HG03378 (cell line): ENCODE measurements at regions not wholly inside any gene's neighbourhood (a gene's known extent, or its start where the extent isn't known, plus 50 kb on each side); places are given as distances from the start of the nearest gene placed in this dataset.

Source experiments
- ATAC-seq: cut with Tn5 transposase; IDR thresholded peaks from one replicate; pipeline ENCODE4 v1.9.1; 2021; ENCODE audit warnings: mild to moderate bottlenecking, moderate library complexity; ENCODE audit not compliant: unreplicated experiment

- ATAC-seq = no peak
These were observed 133.5 kb upstream of the TMEM132C start for GRCh38 chr12:128133321-128134073.

DNA sequence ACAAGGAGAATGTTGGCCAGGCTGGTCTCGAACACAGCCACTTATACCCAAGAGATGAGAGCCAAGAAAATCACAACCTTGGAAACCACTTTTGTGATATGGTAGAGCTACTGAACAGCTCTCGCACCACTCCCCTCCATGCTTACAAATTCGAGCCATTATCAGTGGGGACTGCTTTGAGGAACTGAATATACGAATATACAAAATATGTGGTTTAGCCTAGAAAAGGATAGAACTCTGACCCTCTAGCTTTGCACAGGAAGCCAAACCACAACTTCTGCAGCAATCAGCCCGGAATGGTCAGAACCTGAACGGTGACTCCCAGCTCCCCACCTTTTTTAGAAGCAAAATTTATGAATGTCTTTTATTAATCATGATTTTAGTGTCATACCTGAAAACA, 129.8 kb upstream of the TMEM132C start:
- no peak for ATAC-seq

- no peak for ATAC-seq
These were observed 128.8 kb upstream of the TMEM132C start for GRCh38 chr12:128138125-128138524.

- ATAC-seq = no peak
These were observed 126.4 kb upstream of the TMEM132C start for GRCh38 chr12:128140551-128140950.

- ATAC-seq = no peak
These were observed 116.0 kb upstream of the TMEM132C start for GRCh38 chr12:128150961-128151360.

DNA sequence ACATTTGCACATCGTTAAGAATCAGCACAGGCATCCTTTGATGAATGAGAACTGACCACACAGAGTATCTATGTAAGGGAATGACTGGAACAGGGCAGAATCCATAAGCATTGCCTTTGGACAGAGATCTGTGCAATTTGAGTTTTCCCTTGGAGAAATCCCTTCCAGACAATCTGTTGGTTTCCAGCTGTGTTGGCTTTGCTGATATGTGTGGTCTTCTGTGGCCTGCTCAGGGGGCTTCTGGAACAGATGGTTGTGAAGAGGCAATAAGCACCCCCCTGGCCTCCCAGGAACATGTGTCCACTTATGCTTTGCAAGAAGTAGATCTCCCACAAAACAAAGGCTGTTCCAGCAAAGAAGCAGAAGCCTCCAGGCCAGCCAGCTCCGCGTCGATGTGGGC, 111.4 kb upstream of the TMEM132C start:
- ATAC-seq = no peak

GRCh38 chr12:128163086-128163485, 103.9 kb upstream of the TMEM132C start:
- ATAC-seq = no peak

DNA sequence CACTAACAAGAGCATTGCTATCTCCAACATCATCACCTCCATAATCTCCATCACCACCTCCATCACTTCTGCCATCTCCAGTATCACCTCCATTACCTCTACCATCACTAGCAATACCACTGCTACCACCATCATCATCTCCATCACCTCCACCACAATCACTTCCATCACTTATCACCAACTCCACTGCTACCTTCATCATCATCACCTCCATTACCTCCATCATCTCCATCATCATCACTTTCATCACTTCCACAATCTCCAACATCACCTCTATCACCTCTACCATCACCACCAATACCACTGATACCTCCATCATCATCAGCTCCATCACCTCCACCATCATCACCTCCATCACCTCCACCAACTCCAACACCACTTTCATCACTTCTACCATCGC, 102.4 kb upstream of the TMEM132C start:
- no peak for ATAC-seq

GRCh38 chr12:128165387-128165786, 101.6 kb upstream of the TMEM132C start:
- no peak for ATAC-seq

DNA sequence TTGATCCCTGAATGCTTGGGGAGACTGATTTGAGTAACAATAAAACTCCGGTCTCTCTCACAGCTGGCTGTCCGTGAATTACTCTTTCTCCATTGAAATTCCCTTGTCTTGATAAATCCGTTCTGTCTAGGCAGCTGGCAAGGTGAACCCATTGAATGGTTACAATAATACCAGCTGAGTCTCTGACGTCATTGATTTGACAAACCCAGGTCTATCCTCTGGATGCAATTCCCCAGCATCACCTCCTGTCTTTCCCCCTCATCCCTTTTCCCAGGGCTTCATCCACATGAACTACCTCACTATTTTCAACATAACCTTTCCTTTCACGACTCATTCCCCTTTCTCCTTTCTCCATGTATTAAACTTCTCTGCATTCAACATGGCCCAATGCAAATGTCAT, 98.7 kb upstream of the TMEM132C start:
- ATAC-seq = no peak

- no peak for ATAC-seq
These were observed 96.8 kb upstream of the TMEM132C start for GRCh38 chr12:128170181-128170580.

DNA sequence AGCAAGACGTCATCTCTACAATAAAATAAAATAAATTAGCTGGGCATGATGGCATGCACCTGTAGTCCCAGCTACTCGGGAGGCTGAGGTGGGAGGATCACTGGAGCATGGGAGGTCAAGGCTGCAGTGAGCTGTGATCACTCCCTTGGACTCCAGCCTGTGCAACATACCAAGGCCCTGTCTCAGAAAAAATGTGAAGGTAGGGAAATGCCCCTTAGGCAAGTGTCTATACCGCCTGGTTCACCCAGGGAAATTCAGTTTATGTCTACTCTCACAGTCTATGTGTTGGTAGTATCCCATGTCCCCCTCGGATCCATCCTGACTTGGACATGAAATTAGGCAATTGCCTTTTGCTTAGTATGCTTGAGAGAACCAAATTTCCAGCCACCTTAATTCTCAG, 88.4 kb upstream of the TMEM132C start:
- ATAC-seq = no peak

GRCh38 chr12:128178966-128179365, 88.0 kb upstream of the TMEM132C start:
- ATAC-seq = no peak

GRCh38 chr12:128180166-128180565, 86.8 kb upstream of the TMEM132C start:
- no peak for ATAC-seq

DNA sequence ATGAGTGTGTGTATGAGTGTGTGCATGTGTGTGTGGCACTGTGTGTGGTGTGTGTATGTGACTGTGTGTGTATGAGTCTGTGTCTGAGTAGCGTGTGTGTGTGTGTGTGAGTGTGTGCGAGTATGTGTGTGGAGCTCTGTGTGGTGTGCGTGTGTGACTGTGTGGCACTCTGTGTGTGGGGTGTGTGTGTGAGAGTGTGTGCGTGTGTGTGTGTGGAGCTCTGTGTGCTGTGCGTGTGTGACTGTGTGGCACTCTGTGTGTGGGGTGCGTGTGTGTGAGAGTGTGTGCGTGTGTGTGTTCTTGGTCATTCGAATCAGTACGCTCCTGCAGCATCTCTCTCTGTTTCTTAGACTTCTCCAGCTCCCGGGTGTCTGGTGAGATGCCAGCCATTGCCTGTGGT, 76.9 kb upstream of the TMEM132C start:
- ATAC-seq = no peak

DNA sequence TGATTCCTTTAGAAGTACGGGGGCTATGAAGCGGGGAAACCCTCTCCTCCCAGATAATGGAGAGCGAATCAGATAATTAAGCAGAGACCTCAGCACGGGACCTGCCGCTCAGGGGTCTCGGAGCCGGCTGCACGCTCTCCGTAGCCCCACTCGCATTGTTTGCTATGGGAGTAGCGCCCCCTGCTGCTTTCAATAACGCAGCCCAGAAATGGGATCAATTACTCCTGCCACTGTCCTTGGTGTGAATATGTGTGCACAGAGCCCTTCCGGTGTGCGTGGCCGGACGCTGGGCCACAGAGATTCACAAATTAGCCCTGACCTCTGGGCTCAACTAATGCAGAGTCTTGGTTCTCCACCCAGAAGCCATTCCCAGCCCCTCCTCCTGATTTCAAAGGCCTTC, 76.4 kb upstream of the TMEM132C start:
- no peak for ATAC-seq

DNA sequence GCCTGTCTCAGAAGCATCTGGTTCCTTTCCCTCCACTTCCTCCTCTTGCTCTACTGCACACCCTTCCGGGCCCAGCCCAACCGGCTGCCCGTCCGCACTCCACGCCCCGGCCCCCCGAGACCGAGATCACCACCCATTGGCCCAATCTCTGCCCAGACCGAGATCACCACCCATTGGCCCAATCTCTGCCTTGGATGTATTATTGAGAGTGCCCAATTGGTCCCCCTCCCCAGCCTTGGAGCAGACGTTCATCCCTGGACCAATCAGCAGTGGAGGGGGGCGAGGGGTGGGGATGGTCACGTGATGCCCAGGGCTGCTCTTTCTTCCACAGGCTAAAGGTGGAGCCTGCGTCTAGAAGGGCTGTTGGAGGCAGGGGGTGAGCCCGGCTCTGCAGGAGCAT, 75.6 kb upstream of the TMEM132C start:
- no peak for ATAC-seq

- no peak for ATAC-seq
These were observed 62.3 kb upstream of the TMEM132C start for GRCh38 chr12:128204711-128205110.

GRCh38 chr12:128205145-128205544, 61.8 kb upstream of the TMEM132C start:
- ATAC-seq = no peak

DNA sequence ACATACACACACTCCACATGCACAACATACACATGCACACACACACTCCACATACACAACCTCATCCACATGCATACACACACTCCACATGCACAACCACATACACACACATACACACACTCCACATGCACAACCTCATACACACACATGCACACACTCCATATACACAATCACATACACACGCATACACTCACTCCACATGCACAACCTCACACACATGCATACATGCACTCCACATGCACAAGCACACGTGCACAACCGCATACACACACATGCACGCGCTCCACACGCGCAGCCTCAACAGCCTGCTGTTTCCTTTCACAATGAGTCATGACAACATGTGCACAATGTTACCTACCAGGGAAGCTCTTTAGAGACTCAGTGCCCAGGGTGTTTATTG, 61.2 kb upstream of the TMEM132C start:
- no peak for ATAC-seq
